PC-9 (cell line): ENCODE measurements at regions not wholly inside any gene's neighbourhood (a gene's known extent, or its start where the extent isn't known, plus 50 kb on each side); places are given as distances from the start of the nearest gene placed in this dataset.

Experiments used
- BruUV-seq: library from RNA; stranded (reverse); fragments of 400-500 nt; replicated peaks from 2 replicates; lab custom pipeline; 2021; lab: Mats Ljungman, UMichigan
- CTCF ChIA-PET: fragments of 300-600 bp; sonication (Branson Sonifier 250); formaldehyde crosslinking; loops from one replicate; lab custom pipeline; 2022; ENCODE audit warnings: antibody characterized with exemption; lab: Charles Lee
- POLR2A ChIA-PET: fragments of 300-600 bp; sonication (Branson Sonifier 250); formaldehyde crosslinking; loops from one replicate; lab custom pipeline; 2022; ENCODE audit warnings: antibody characterized with exemption; ENCODE audit not compliant: unreplicated experiment; lab: Charles Lee
- DNase-seq, 2 experiments: peaks; one replicate each; pipeline versions ENCODE4 v3.0.0 to v3.0.0-alpha.2; 2015 to 2022; ENCODE audit warnings: mixed read lengths in 1 of 2
- H2AFZ ChIP-seq: fragments of 200-600 bp; sonication (generic); 2 replicates; pipeline ENCODE4 v1.8.1; 2017; ENCODE audit warnings: antibody characterized with exemption
- H3F3A ChIP-seq: fragments of 200-600 bp; sonication (generic); 2 replicates; pipeline ENCODE4 v1.8.1; 2017; ENCODE audit warnings: antibody characterized with exemption, mild to moderate bottlenecking, low read depth; ENCODE audit not compliant: insufficient read depth
- H3K27ac ChIP-seq: fragments of 200-600 bp; sonication (generic); 2 replicates; pipeline ENCODE4 v1.6.1; 2016; ENCODE audit warnings: mixed run types
- H3K27me3 ChIP-seq: fragments of 200-600 bp; sonication (generic); 2 replicates; pipeline ENCODE4 v1.6.1; 2016; ENCODE audit warnings: low read depth, mixed run types; ENCODE audit not compliant: insufficient read depth
- H3K36me3 ChIP-seq: fragments of 200-600 bp; sonication (generic); 2 replicates; pipeline ENCODE4 v1.6.1; 2016; ENCODE audit warnings: low read depth, mixed run types
- H3K4me1 ChIP-seq: fragments of 200-600 bp; sonication (generic); replicated peaks from 2 replicates; pipeline ENCODE4 v1.6.1; 2016; ENCODE audit warnings: mixed run types; ENCODE audit not compliant: insufficient read depth
- H3K4me2 ChIP-seq: fragments of 200-600 bp; sonication (generic); 2 replicates; pipeline ENCODE4 v1.6.1; 2017; ENCODE audit warnings: mixed run types
- H3K4me3 ChIP-seq: fragments of 200-600 bp; sonication (generic); 2 replicates; pipeline ENCODE4 v1.6.1; 2016; ENCODE audit warnings: mixed run types
- H3K79me2 ChIP-seq: fragments of 200-600 bp; sonication (generic); 2 replicates; pipeline ENCODE4 v1.6.1; 2017; ENCODE audit warnings: low read depth, mixed run types
- H3K9me2 ChIP-seq: fragments of 200-600 bp; sonication (generic); 2 replicates; pipeline ENCODE4 v1.8.1; 2017; ENCODE audit warnings: mild to moderate bottlenecking; ENCODE audit not compliant: insufficient read depth
- H3K9me3 ChIP-seq: fragments of 200-600 bp; sonication (generic); 2 replicates; pipeline ENCODE4 v1.8.1; 2016; ENCODE audit warnings: low read depth; ENCODE audit not compliant: insufficient read depth
- H4K20me1 ChIP-seq: fragments of 200-600 bp; sonication (generic); 2 replicates; pipeline ENCODE4 v1.8.1; 2017; ENCODE audit not compliant: insufficient read depth
- EZH2 ChIP-seq: fragments of 200-600 bp; sonication (generic); IDR thresholded peaks from 2 replicates; pipeline ENCODE4 v1.8.0; 2017; ENCODE audit warnings: antibody characterized with exemption, low read depth
- intact Hi-C: fragments of 100-400 bp; cut with micrococcal nuclease; formaldehyde crosslinking; loops from one replicate; pipeline ENCODE4 v1.10.0; 2022; ENCODE audit not compliant: unreplicated experiment
- TF ChIP-seq, protein P1 (sequence below): fragments of 200-600 bp; sonication (generic); conservative IDR thresholded peaks from 2 replicates; pipeline ENCODE4 v1.6.1; 2017; ENCODE audit warnings: mixed run types, antibody characterized with exemption, mild to moderate bottlenecking, moderate library complexity

DNA sequence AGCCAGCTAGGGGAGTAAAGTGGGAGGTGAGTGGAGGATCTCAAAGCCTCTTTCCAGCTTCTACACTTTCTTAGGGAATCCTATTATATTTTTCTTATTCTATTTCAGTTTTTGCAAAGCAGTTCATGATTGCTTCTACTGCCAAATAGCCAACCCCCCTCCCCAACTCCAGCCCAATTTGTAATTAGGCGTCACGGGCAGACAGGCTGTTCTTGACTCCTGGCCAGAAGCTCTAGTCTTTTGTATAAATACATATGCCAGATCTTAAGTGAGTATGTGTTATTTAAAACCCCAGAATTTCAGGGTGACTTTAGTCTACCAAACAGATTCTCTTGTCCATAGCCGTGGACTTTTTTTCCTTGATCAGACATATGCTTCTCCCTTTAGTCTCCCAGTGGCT lies 255.2 kb downstream of the BUB3 start:
- no peak overlapping the region for H3K27ac ChIP-seq
- no peaks in the 10 kb centered on the region for H3F3A ChIP-seq
- H3K4me3 ChIP-seq, result no peak overlapping the region
- POLR2A ChIA-PET, result no interaction called here
- no peak overlapping the region for H2AFZ ChIP-seq
- DNase-seq, result no peak
- H3K4me1 ChIP-seq, result no peaks in the 10 kb centered on the region
- no peaks in the 10 kb centered on the region for H4K20me1 ChIP-seq
- H3K27me3 ChIP-seq, result peaks cover 4% of the 10 kb centered on the region
- no peaks in the 10 kb centered on the region for H3K79me2 ChIP-seq
- H3K36me3 ChIP-seq, result no peaks in the 10 kb centered on the region
- peaks cover 4% of the 10 kb centered on the region; the same call in 1 of the 2 replicates for H3K9me3 ChIP-seq
- no peak for TF ChIP-seq EZH2
- TF ChIP-seq, protein P1, sequence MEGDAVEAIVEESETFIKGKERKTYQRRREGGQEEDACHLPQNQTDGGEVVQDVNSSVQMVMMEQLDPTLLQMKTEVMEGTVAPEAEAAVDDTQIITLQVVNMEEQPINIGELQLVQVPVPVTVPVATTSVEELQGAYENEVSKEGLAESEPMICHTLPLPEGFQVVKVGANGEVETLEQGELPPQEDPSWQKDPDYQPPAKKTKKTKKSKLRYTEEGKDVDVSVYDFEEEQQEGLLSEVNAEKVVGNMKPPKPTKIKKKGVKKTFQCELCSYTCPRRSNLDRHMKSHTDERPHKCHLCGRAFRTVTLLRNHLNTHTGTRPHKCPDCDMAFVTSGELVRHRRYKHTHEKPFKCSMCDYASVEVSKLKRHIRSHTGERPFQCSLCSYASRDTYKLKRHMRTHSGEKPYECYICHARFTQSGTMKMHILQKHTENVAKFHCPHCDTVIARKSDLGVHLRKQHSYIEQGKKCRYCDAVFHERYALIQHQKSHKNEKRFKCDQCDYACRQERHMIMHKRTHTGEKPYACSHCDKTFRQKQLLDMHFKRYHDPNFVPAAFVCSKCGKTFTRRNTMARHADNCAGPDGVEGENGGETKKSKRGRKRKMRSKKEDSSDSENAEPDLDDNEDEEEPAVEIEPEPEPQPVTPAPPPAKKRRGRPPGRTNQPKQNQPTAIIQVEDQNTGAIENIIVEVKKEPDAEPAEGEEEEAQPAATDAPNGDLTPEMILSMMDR, result no peak
- intact Hi-C loops, result no loop called here
- H3K4me2 ChIP-seq, result no peak overlapping the region
- no peaks in the 10 kb centered on the region for H3K9me2 ChIP-seq
- CTCF ChIA-PET, result no interaction called here
- BruUV-seq, result no TSS peak

DNA sequence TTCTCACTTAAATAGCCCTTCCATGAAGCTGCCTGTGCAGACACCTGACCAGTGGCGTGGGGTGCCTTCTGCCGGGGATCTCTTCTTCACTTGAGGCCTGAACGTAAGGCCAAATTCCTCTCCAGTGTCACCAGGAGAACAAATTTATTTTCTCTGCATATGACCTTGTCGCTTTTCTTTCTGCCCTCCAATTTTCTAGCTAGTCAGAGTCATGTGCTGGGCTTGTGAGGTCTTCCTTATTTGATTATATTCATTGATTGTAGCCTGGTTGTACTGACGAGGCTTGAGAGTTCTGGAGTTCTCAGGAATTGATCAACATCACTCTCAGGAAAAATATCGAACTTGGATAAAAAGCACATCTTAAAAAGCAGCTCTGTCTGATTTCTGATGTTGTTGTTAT lies 255.7 kb downstream of the BUB3 start:
- Histone ChIP-seq H3K27ac (no peak overlapping the region), H2AFZ (no peak overlapping the region), H3K4me2 (no peak overlapping the region), H3K4me1 (no peaks in the 10 kb centered on the region), H3K9me2 (no peaks in the 10 kb centered on the region), H4K20me1 (no peaks in the 10 kb centered on the region), H3K9me3 (no peaks in the 10 kb centered on the region), H3F3A (no peaks in the 10 kb centered on the region), H3K36me3 (no peaks in the 10 kb centered on the region), H3K79me2 (no peaks in the 10 kb centered on the region), H3K4me3 (no peak overlapping the region), H3K27me3 (peaks cover 4% of the 10 kb centered on the region)
- DNase-seq, result no peak
- intact Hi-C loops, result no loop called here
- TF ChIP-seq, protein P1, result no peak
- TF ChIP-seq EZH2, result no peak
- POLR2A ChIA-PET, result no interaction called here
- CTCF ChIA-PET, result no interaction called here
- no TSS peak for BruUV-seq

DNA sequence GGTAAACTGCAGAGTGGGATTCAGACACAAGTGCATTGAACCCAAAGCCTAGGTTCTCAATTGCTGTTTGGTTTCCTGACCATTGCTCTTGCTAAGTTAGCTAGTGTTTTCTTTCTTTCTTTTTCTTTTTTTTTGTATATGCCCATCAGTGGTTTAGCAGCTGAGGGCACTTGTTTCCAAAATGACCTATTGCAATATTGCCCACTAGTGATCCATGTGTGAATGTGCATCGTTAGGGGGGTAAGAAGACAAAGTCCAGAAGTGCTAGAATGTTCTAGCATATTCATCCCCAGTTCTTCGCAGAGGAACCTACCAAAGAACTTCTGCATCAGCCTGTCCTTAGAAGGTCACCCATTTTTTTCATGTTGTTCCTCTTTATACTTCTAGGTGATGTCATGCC lies 252.8 kb upstream of the GPR26 start:
- POLR2A ChIA-PET, result no interaction called here
- H3K9me3 ChIP-seq, result no peaks in the 10 kb centered on the region
- no TSS peak for BruUV-seq
- CTCF ChIA-PET, result no interaction called here
- H3K4me1 ChIP-seq, result no peaks in the 10 kb centered on the region
- H3K36me3 ChIP-seq, result no peaks in the 10 kb centered on the region
- no peak overlapping the region for H3K4me2 ChIP-seq
- no peak overlapping the region for H2AFZ ChIP-seq
- no peaks in the 10 kb centered on the region for H3K9me2 ChIP-seq
- no peak overlapping the region for H3K4me3 ChIP-seq
- H3K27me3 ChIP-seq, result peaks cover 14% of the 10 kb centered on the region
- TF ChIP-seq EZH2, result no peak
- TF ChIP-seq, protein P1, result no peak
- DNase-seq, result no peak
- H3K79me2 ChIP-seq, result no peaks in the 10 kb centered on the region
- no peak overlapping the region for H3K27ac ChIP-seq
- H3F3A ChIP-seq, result no peaks in the 10 kb centered on the region
- intact Hi-C loops, result no loop called here
- H4K20me1 ChIP-seq, result no peaks in the 10 kb centered on the region
